NCI-H1694 treated with DMSO at 0.1 percent for 48 hours (cell line): ENCODE measurements at regions not wholly inside any gene's neighbourhood (a gene's known extent, or its start where the extent isn't known, plus 50 kb on each side); places are given as distances from the start of the nearest gene placed in this dataset.
"Not testable (repeated sequence)": the region's sequence is repeated elsewhere in the genome, so short reads cannot be mapped to it uniquely, and the experiment has no call there.

Experiments
- DNase-seq: peaks from one replicate; lab custom pipeline; 2025; lab: John Stamatoyannopoulos, UW

DNA sequence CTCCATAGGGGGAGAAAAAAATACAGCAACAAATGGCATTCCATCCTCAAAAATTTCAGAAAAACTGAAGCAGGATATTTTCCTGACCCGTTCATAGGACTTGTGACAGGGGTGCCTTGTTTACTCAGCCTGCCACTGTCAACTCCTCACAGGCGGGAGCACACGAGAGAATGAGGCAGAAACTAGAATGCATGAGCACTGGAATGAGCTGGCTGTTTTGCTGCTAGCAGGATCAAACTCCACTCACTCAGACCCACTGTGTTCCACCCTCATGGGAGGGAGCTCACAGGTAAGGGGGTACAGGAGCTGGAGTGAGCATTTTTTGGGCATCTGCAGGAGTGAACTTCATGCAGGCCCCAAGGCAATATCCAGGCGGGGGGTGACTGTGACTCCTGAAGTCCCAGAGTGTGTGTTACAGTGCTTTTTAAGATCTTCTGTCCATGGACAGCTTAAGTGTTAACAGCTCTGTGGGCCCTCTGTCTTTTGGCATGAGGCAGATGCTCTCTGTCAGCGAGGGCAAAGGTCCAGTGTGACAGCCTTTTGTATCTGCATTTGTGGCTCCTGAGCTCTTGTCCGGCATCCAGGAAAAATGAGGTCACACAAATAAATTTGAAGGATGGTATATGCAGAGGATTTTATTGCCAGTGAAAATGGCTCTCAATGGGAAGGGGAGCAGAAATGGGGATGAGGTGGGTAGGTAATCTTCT, 905.7 kb upstream of the TENM4 start:
- no peak for DNase-seq

DNA sequence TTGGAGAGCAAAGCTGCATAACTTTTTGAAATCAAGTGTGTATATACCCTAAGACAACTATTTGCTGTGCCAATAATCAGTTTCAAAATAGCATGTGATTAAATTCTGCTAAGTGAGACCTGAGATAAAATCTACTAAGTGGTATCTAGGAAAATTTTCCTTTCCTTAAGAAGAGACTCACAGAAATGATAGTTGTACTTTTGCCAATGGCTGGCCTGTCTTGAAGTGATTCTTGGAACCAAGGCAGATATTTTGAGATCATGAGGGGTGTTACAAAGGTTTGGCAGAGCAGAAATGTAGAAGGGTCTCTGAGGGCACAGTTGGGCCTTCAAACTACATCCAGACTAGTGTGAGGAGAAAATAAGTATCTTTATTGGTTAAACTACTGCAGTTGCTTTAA, 902.6 kb upstream of the TENM4 start:
- no peak for DNase-seq

DNA sequence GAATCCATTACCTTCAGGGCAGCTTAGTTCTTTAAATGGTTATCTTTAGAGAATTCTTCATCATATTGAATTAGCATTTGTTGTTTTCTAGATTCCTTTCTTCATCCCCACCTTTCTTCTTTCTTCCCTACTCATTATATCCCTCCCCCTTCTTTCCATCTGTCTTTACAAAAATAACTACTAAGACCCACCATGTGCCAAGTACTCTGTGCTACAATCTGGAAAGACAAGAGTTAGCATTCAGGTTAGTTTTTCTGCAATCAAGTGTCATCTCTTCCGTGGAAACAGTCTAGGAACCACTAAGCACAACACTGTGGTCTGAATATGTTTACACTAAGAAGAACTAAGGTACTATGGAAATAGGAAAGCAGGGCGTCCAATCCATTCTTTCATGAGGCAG, 897.4 kb upstream of the TENM4 start:
- DNase-seq: no peak

DNA sequence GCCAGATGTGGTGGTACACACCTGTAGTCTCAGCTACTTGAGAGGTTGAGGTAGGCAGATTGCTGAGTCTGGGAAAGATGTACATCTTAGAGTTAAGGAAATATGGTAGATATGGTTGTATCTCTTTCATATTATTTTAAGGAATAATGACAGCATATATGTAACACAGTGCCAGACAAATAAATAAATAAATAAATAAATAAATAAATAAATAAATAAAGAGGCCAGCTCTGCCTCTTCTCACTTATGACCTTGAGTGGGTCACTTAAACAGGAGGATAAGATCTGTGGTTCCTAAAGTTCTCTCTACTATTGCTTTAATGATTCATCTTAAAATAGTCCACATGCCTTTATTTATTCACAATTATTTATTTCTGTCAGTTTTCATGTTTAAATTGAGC, 890.9 kb upstream of the TENM4 start:
- no peak for DNase-seq

DNA sequence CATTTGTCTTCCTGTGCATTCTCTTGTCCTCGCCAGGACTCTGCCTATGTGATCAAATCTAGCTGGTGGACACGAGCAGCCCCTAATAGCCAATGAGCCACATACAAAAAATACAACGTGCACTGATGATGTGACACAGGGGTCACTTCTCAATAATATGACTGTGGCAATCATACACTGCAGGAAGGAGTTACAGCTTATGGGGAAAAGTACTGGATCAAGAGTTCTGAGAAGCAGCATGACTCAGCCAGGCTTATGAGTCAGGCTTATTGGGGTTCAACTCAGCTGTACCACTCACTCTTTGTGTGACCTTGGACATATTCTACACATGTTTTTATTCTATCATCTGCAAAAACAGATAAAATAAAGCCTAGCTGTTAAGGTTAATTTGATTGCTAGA, 889.4 kb upstream of the TENM4 start:
- DNase-seq: no peak

DNA sequence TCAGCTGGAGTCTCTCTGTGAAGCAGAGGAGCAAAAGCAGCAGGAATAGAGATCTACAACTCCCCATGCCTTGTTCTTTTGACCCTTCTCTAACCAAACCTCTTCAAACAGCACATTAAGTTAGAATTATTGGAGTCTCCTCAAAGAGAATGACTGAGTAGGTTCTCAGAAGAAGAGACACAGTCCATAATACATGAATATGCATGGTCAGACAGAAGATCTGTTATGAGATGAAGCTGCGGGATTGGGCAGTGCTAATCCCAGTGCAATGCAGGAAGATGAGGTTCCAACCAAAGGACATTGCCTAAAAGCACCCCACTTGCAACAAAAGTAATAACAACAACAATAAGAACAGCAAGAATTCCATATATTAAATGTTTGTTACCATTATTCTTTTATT, 887.9 kb upstream of the TENM4 start:
- DNase-seq: no peak

DNA sequence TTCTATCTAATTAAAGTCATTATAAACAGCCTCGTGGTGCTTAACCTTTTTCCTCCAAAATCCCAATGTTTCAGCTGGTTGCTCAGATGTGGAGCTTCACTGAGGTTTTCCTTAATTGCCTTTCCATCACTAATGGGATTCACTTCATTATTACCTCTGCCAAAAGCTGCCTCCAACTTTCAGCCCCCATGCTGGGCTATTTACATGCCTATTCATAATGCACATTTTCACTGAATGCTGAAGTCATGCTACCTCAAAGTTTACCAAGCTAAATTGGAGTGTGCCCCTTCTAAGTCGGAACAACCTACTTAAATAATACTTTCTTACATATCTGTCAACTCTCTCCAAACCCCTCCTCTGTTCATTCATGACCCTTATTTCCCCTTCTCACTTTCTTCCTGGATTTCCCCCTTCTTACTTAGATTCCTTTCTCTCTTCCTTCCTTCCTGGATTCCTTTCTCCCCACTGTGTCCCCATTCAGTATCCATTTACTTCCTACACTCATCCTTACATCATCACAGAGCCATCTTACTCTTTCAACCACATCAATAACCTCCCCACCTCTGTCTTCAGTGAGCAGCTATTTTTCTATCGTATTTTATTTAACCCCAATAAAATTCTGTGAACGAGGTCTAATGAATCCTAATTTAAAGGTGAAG, 887.3 kb upstream of the TENM4 start:
- no peak for DNase-seq

DNA sequence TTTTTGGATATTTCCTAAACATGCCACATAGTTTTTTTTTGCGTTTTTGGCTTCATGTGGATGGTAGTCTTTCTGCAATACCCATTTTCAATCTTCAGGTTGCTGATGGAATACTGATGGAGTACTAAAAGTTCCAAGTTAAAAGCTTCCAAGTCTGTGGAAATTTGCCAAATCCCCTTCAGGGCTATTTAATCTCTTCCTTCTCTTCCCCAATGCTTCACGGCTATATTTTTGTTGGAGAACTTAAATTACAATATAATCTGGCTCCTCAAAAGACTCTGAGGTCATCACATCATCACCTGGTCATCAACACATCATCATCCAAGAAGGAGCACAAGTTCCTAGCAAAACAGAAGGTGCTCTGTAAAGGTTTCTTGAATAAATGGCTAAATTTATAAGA, 881.0 kb upstream of the TENM4 start:
- no peak for DNase-seq

DNA sequence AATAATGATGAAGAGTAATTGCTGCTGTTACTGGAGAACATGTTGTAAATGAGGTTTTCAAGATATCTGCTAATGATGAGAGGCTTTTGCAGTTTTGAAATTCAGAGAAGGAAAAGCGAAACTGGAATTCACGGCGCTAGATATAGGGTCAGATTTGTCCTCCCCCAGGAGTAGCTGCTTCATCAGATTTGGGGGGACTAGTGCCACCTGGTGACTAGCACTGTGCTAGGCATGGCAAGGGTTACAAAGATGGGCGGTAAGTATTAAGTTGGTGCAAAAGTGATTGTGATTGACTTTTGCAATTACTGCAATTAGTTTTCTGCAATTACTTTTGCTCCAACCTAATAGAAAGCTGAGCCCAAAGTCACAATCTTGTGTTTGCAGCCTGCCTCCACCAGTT, 879.9 kb upstream of the TENM4 start:
- no peak for DNase-seq

DNA sequence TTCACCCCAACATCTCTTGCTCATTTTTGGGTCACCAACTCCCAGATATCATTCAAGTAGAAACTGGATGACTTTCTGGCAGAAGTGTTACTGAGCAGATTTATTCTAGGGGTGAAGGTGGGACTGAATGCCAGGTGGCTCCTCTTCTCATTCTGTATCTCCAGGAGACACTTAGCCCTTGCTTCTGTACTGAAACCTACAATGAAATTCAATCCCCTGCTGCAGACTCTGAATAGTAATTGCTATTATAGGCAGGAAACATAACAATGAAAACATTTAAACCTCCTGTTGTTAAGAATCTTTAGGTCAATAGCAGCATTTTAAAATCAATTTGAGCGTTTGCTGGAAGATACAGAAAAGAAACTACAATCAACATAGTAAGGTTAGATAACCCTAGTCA, 879.4 kb upstream of the TENM4 start:
- no peak for DNase-seq

DNA sequence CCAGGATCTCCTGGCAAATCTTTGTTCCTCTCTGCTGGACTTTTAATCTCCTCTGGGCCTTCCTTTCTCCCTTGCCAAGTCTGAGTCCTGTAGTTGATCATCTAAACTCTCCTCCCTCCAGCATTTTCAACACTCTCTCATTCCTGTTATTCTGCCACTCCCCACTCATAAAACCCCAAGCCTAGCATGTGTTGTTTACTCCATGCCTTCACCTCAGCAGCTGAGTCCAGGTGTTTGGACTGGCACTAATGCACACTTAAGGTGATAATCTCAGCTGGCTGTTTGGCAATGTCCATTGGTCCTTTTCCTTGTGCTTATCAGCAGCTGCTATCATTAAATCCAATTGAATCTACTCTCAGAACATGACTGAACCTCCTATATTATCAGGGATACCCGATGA, 876.8 kb upstream of the TENM4 start:
- DNase-seq: no peak

DNA sequence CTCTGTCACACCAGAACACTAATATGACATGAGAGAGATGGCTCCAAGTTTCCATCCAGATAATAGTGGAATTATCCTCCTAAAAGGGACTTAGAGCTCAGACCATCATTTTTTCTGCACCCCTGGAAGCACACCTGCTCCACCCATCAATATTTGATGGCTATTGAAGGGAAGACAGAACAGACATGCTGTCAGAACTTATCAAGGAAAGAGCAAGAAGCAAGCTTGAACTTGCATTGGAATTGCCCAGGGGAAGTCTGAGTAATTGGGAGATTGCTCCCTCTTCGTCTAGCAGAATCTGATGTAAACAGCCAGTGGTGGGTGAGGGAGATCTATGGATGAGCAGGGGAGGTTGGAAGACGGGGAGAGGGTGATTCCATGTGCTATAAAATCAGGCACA, 874.4 kb upstream of the TENM4 start:
- no peak for DNase-seq

DNA sequence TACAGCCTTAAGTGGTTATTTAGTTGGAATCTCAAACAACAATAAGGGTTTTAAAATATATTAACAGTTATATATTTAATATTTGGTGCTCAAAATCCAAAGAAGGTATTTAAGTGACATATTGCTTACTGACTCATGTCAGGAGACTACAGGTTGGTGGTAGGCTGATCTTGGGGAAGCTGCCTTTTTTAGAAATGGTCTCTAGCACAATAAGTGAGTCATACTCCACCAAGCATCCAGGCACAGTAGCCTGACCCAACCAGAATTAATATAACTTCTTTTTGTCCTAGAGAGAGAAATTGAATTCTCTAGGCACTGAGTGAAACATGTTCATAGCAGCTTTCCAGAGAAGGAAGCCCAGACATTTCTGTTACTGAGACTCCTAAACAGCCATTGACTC, 868.5 kb upstream of the TENM4 start:
- DNase-seq: no peak

DNA sequence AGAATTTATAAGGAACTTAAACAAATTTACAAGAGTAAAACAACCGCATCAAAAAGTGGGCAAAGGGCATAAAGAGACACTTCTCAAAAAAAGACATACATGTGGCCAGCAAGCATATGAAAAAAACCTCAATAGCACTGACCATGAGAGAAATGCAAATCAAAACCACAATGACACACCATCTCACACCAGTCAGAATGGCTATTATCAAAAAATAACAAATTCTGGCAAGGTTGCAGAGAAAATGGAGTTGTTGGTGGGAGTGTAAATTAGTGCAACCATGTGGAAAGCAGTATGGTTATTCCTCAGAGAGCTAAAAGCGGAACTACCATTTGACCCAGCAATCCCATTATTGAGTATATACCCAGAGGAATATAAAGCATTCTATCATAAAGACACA, 866.8 kb upstream of the TENM4 start:
- DNase-seq: no peak

DNA sequence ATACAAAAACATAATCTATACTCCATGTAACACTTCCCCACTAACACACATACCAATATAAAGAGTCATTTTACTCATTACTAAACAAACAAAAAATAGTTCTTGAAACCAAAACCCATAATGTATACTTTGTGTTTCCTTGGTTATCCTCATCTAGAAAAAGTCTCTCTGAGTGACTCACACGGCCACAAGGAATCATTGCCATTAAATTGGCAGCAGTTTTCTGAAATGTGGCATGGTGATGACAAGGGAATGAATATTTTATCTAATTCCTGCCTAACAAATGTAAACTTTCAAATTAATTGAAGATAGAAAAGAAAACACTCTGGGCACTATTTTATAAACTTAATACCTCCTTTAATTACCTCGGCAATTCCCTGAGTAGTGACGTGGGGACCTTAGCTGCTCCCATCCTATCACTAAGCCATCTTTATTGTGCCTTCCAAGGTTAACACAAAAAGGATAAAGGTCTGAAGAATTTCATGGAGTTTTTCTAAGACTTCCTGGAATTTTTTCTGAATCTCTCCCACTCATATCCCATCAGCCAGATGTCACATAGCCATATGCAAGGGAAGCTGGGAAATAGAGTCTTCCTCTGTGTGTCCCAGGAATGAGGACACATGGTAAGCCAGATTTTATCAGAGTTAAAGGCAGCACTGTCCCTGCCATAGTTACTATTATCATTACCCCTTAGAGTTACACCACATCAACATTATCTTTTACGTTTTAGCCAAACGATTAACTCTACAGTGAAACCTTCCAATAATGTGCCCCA, 857.2 kb upstream of the TENM4 start:
- no peak for DNase-seq

DNA sequence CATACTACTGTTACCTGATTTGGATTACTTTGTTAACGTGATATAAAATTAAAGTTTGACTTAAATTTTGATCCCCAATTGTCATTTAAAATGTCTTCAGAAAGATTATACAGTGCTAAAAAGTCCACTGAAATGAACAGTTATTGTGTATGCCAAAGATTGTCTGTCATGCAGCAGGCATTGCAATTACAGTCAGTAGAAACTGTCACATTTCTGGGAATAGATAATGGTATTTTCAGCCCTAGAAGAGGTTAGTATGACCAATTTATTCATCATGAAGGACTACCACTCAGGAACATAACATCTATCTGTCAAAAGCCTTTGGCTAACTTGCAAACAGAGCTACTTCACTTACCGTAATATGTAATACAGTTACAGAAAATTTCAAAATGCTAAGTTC, 852.5 kb upstream of the TENM4 start:
- no peak for DNase-seq

DNA sequence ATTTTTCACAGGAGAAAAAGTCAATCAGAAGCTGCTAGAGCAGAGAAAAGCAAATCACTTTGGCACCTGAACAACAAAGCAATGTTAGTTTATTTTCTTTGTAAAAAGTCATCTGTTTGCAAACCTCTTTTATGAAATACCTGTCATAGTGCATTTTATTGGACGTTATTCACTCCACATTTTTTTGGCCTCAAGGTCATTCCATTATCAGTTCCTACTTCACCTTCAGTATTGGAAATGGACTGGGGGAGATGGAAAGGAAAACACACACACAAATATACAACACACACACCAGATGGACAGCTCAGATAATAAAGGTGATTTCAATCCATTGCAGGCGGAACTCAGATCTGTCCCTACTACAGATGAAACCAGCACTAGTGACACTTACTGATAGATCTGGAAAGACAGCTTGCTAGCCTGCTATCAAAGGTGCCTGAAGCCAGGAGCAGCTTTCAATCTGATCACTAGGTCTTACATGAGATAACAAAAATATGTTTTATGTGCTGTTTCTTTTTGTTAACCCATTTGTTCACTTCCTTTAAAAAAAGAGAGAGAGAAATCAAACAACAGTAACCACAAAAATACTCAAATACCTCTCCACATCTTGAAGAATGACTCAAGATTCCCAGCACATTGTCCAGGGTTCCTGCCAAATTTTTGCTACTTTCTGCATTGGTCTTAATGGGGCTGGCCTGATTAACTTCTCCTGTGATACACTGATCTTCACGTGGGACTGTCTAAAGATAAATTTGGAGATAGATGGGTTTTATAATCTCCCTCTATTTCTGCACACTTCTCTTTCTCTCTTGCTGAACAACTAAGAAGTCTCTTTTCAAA, 844.3 kb upstream of the TENM4 start:
- no peak for DNase-seq

DNA sequence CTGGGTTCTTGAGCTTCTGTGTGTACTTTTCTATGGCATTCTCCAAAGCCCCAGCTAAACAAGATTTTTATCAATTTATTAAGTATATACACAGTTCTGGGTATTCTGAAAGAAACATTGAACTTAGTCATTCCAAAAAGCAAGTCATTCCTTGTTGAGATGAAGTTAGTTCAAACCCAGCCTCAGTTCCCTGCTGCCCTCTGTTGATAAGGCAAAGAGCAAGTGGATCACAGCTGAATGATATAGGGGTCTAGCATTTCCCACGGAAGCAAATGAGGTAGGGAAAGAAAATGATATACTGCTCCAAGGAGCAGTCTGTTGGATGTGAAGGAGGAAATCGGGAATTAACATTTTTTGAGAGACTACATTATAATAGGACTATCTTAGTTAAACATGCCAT, 841.8 kb upstream of the TENM4 start:
- DNase-seq: no peak

DNA sequence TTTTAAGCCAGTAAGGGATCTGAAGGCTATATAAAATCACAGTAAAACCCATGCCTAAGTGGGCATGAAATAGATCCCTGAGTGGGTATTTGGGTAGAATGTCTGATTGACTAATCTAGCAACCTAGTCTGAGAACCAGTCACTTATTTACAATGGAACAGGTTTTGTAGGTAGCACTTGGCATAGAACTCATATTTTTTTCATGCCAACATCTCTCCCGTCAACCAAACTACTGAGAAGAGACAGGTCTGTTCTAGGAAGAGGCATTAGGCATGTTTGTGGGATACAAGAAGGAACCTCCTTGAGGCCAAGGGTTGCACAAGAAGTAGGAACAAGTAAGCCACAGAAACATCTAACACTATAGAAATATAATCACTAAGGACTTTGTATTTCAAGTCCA, 840.4 kb upstream of the TENM4 start:
- DNase-seq: no peak

DNA sequence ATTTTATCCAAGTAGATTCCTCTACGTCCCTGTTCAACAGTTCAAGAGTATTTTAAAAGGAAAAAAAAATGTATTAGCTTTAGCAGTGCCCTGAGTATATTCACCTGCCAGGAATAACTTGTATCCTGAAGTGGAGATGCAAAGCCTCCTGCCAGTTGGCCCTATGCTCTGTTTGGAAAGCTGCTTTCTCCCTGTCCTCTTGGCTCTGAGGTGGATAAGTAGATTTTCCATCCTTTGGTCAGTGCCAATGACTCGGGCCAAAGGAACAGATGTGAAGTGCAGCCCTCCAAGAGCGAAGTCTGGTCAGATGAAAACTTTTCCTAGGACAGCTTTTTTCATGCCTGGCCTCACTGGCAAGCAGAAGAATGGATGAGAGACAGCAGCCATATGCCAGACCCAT, 839.9 kb upstream of the TENM4 start:
- DNase-seq: no peak

DNA sequence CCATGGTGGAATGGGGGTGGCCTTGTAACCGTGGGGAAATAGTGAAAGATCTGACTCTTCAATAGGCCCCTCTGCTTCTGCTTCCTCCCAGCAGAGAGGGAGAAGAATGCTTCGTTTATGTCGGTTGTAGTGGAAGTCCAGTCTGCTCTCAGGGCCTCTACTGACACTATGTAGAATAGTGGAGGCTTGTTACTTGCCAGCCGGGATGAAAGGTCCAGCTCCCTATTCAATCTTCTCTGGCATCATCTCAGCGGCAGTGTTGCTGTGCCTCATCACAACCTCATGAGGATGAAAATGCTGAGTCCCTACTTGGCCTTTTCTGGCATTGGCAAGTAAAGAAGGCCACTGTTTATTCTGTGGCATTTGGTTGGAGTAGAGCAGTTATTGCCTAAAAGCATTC, 820.9 kb upstream of the TENM4 start:
- DNase-seq: no peak

DNA sequence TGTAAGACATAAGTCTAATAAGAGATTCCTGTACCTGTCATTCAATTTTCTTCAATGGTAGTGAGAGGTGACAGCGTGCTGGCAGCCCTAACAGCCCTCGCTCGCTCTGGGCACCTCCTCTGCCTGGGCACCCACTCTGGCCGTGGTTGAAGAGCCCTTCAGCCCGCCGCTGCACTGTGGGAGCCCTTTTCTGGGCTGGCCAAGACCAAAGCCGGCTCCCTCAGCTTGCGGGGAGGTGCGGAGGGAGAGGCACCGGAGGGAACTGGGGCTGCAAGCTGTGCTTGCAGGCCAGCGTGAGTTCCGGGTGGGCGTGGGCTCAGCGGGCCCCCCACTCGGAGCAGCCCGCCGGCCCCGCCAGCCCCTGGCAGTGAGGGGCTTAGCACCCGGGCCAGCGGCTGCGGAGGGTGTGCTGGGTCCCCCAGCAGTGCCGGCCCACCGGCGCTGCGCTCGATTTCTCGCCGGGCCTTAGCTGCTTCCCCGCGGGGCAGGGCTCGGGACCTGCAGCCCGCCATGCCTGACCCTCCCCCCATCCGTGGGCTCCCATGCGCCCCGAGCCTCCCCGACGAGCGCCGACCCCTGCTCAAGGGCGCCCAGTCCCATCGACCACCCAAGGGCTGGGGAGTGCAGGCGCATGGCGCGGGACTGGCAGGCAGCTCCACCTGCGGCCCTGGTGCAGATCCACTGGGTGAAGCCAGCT, 816.6 kb upstream of the TENM4 start:
- not testable (repeated sequence) for DNase-seq
